DMS53 treated with DMSO at 0.1 percent for 48 hours (cell line): ENCODE measurements at regions not wholly inside any gene's neighbourhood (a gene's known extent, or its start where the extent isn't known, plus 50 kb on each side); places are given as distances from the start of the nearest gene placed in this dataset.

Experiments
- DNase-seq: peaks from one replicate; lab custom pipeline; 2025; ENCODE audit not compliant: unreplicated experiment; lab: John Stamatoyannopoulos, UW

- DNase-seq = no peak
Observed at GRCh38 chr6:169083508-169083874, 170.2 kb downstream of the THBS2 start.

GRCh38 chr6:169082817-169083507 is 170.7 kb downstream of the THBS2 start:
- DNase-seq = no peak

GRCh38 chr6:169082093-169082492 is 171.6 kb downstream of the THBS2 start:
- no peak for DNase-seq

GRCh38 chr6:169081248-169081647 is 172.4 kb downstream of the THBS2 start:
- no peak for DNase-seq

- DNase-seq = no peak
Observed at GRCh38 chr6:169079650-169080049, 174.0 kb downstream of the THBS2 start.

GRCh38 chr6:169078399-169079145 is 175.1 kb downstream of the THBS2 start:
- DNase-seq = no peak

GRCh38 chr6:169075915-169076654 is 177.6 kb downstream of the THBS2 start:
- no peak for DNase-seq

- DNase-seq = no peak
Observed at GRCh38 chr6:169075211-169075914, 178.3 kb downstream of the THBS2 start.

GRCh38 chr6:169074526-169074925 is 179.1 kb downstream of the THBS2 start:
- DNase-seq = no peak

GRCh38 chr6:169073311-169073710 is 180.3 kb downstream of the THBS2 start:
- no peak for DNase-seq

GRCh38 chr6:169072127-169073042 is 181.3 kb downstream of the THBS2 start:
- no peak for DNase-seq

GRCh38 chr6:169071394-169071793 is 182.3 kb downstream of the THBS2 start:
- DNase-seq = no peak

- DNase-seq = no peak
Observed at GRCh38 chr6:169070506-169071176, 183.0 kb downstream of the THBS2 start.

GRCh38 chr6:169069356-169069755 is 184.3 kb downstream of the THBS2 start:
- DNase-seq = no peak

- no peak for DNase-seq
Observed at GRCh38 chr6:169064194-169064593, 189.5 kb downstream of the THBS2 start.

GRCh38 chr6:169062272-169062671 is 191.4 kb downstream of the THBS2 start:
- no peak for DNase-seq

- no peak for DNase-seq
Observed at GRCh38 chr6:169058634-169059033, 195.0 kb downstream of the THBS2 start.

- no peak for DNase-seq
Observed at GRCh38 chr6:169052462-169052861, 201.2 kb downstream of the THBS2 start.

- DNase-seq = no peak
Observed at GRCh38 chr6:169051371-169051770, 202.3 kb downstream of the THBS2 start.

GRCh38 chr6:169048865-169049205 is 204.8 kb downstream of the THBS2 start:
- no peak for DNase-seq
